ENCODE measurements at regions not wholly inside any gene's neighbourhood (a gene's known extent, or its start where the extent isn't known, plus 50 kb on each side); places are given as distances from the start of the nearest gene placed in this dataset.

GRCh38 chr1:70688580-70688979 is 277.5 kb downstream of the CTH start (continued):
- TF ChIP-seq CBX8 (IDR thresholded peaks at IDR 0.05; ENCODE audit: borderline replicate concordance, low read depth, low read length) (no peak), SIN3A (conservative IDR thresholded peaks at IDR 0.05 in 1 of 2, IDR thresholded peaks at IDR 0.05 in 1 of 2; ENCODE audit: low read depth in 1 of 2, low read length in 2 of 2) (no peak), GABPA (IDR thresholded peaks at IDR 0.05; ENCODE audit: borderline replicate concordance, insufficient read depth, low read length) (no peak), BRCA1 (IDR thresholded peaks at IDR 0.05; ENCODE audit: low read depth, low read length) (no peak), TBP (IDR thresholded peaks at IDR 0.05; ENCODE audit: low read depth, low read length) (no peak), EZH2 (IDR thresholded peaks at IDR 0.05; ENCODE audit: low read depth, low read length, severe bottlenecking) (no peak), POLR2A (IDR thresholded peaks at IDR 0.05; ENCODE audit: control extremely low read depth in 1 of 2, low read depth in 2 of 2, low read length in 2 of 2) (no peak), SP2 (IDR thresholded peaks at IDR 0.05; ENCODE audit: low read length) (no peak), SIRT6 (IDR thresholded peaks at IDR 0.05; ENCODE audit: low read length) (no peak), EP300 (IDR thresholded peaks at IDR 0.05; ENCODE audit: borderline replicate concordance in 1 of 2, low read depth in 2 of 2, low read length in 2 of 2) (no peak), GTF2F1 (IDR thresholded peaks at IDR 0.05; ENCODE audit: borderline replicate concordance, low read depth, low read length) (no peak), TEAD4 (IDR thresholded peaks at IDR 0.05; ENCODE audit: low read depth, low read length) (no peak), JUND (IDR thresholded peaks at IDR 0.05; ENCODE audit: low read length) (no peak), RBBP5 (IDR thresholded peaks at IDR 0.05; ENCODE audit: borderline replicate concordance, low read depth, low read length) (no peak)
- TF ChIP-seq, protein P1, sequence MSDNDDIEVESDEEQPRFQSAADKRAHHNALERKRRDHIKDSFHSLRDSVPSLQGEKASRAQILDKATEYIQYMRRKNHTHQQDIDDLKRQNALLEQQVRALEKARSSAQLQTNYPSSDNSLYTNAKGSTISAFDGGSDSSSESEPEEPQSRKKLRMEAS (IDR thresholded peaks at IDR 0.05), result no peak
